ENCODE measurements at regions not wholly inside any gene's neighbourhood (a gene's known extent, or its start where the extent isn't known, plus 50 kb on each side); places are given as distances from the start of the nearest gene placed in this dataset.

GRCh38 chr9:30579810-30580209 lies 1804.6 kb upstream of the ACO1 start:
- TF ChIP-seq, protein P1, sequence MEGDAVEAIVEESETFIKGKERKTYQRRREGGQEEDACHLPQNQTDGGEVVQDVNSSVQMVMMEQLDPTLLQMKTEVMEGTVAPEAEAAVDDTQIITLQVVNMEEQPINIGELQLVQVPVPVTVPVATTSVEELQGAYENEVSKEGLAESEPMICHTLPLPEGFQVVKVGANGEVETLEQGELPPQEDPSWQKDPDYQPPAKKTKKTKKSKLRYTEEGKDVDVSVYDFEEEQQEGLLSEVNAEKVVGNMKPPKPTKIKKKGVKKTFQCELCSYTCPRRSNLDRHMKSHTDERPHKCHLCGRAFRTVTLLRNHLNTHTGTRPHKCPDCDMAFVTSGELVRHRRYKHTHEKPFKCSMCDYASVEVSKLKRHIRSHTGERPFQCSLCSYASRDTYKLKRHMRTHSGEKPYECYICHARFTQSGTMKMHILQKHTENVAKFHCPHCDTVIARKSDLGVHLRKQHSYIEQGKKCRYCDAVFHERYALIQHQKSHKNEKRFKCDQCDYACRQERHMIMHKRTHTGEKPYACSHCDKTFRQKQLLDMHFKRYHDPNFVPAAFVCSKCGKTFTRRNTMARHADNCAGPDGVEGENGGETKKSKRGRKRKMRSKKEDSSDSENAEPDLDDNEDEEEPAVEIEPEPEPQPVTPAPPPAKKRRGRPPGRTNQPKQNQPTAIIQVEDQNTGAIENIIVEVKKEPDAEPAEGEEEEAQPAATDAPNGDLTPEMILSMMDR (IDR thresholded peaks at IDR 0.05), result no peak
- TF ChIP-seq EP300 (IDR thresholded peaks at IDR 0.05), result no peak
- TF ChIP-seq POLR2A (IDR thresholded peaks at IDR 0.05), result no peak
- DNase-seq, result no peak
- intact Hi-C loops (cut with DNase I), result no loop called here
- no peak overlapping the region for H3K4me3 ChIP-seq
- H3K27ac ChIP-seq, result no peak overlapping the region
- WGBS, 3 donors, result 72 to 88% (median 82%) methylated on average over 1 of the region's 1 CpG
- H3K9me3 ChIP-seq, result no peaks in the 10 kb centered on the region
- no peaks in the 10 kb centered on the region for H3K36me3 ChIP-seq
- H3K4me1 ChIP-seq (ENCODE audit: insufficient read depth), result no peaks in the 10 kb centered on the region
- H3K27me3 ChIP-seq, result no peaks in the 10 kb centered on the region

DNA sequence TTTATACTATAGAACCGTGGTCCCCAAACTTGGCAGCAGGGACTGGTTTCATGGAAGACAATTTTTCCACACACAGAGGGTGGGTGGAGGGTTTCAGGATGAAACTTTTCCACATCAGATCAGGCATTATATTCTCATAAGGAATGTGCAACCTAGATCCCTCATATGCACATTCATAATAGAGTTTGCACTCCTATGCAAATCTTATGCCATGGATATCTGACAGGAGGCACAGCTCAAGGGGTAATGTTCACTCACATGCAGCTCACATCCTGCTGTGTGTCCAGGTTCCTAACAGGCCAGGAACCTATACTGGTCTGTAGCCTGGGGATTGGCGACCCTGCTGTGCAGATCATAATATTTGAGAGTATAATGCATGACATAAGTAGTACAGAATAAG lies 1802.2 kb upstream of the ACO1 start:
- Histone ChIP-seq H3K36me3 (no peaks in the 10 kb centered on the region), H3K4me3 (no peak overlapping the region), H3K27me3 (no peaks in the 10 kb centered on the region), H3K4me1 (ENCODE audit: insufficient read depth) (no peaks in the 10 kb centered on the region), H3K9me3 (no peaks in the 10 kb centered on the region), H3K27ac (no peak overlapping the region)
- intact Hi-C loops (cut with DNase I), result no loop called here
- no peak for DNase-seq
- 79 to 82% (median 81%) methylated on average over 2 of the region's 2 CpGs for WGBS, 3 donors
- TF ChIP-seq EP300 (IDR thresholded peaks at IDR 0.05), result no peak
- TF ChIP-seq POLR2A (IDR thresholded peaks at IDR 0.05), result no peak
- TF ChIP-seq, protein P1 (IDR thresholded peaks at IDR 0.05), result no peak

DNA sequence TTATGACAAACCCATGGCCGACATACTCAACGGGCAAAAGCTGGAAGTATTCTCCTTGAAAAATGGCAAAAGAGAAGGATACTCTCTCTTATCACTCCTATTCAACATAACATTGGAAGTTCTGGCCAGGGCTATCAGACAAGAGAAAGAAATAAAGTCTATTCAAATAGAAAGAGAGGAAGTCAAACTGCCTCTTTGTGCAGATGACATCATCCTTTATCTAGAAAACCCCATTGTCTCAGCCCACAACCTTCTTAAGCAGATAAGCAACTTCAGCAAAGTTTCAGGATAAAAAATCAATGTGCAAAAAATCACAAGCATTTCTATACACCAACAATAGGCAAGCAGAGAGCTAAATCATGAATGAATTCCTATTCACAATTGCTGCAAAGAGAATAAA lies 1799.9 kb upstream of the ACO1 start:
- Histone ChIP-seq H3K36me3 (no peaks in the 10 kb centered on the region), H3K27ac (no peak overlapping the region), H3K4me3 (no peak overlapping the region), H3K27me3 (no peaks in the 10 kb centered on the region), H3K9me3 (no peaks in the 10 kb centered on the region), H3K4me1 (ENCODE audit: insufficient read depth) (no peaks in the 10 kb centered on the region)
- no peak for DNase-seq
- TF ChIP-seq, protein P1 (IDR thresholded peaks at IDR 0.05), result no peak
- TF ChIP-seq POLR2A (IDR thresholded peaks at IDR 0.05) (no peak), EP300 (IDR thresholded peaks at IDR 0.05) (no peak)
- intact Hi-C loops (cut with DNase I), result no loop called here
- 60 to 84% (median 77%) methylated on average over 2 of the region's 2 CpGs for WGBS, 3 donors

DNA sequence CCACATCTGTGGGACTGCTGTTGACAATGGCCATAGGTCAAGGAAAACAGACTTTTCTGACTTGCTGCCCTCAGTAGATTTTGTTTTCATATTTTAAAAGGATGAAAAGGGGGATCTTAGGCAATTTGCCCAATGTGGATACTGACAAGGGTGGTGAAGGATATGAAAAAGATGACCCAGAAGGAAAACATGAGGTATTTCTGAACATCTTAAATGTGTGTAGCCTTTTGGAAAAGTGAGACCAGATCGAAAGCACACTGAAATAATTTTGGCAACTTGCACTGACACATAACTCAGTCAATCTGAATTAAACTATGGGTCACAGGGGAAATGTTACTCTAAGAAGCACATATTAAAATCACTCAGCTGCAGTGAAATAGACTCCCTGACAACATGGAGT lies 1793.0 kb upstream of the ACO1 start:
- intact Hi-C loops (cut with DNase I), result no loop called here
- no peaks in the 10 kb centered on the region for H3K4me1 ChIP-seq (ENCODE audit: insufficient read depth)
- DNase-seq, result no peak
- no peaks in the 10 kb centered on the region for H3K27me3 ChIP-seq
- H3K4me3 ChIP-seq, result no peak overlapping the region
- WGBS, 3 donors, result 7 to 16% (median 10%) methylated on average over 1 of the region's 1 CpG
- H3K36me3 ChIP-seq, result no peaks in the 10 kb centered on the region
- H3K27ac ChIP-seq, result no peak overlapping the region
- TF ChIP-seq EP300 (IDR thresholded peaks at IDR 0.05) (no peak), POLR2A (IDR thresholded peaks at IDR 0.05) (no peak)
- TF ChIP-seq, protein P1 (IDR thresholded peaks at IDR 0.05), result no peak
- no peaks in the 10 kb centered on the region for H3K9me3 ChIP-seq

GRCh38 chr9:30597608-30598007 lies 1786.8 kb upstream of the ACO1 start:
- H3K9me3 ChIP-seq, result no peaks in the 10 kb centered on the region
- 82 to 94% (median 83%) methylated on average over 2 of the region's 2 CpGs for WGBS, 3 donors
- no peak overlapping the region for H3K4me3 ChIP-seq
- no peaks in the 10 kb centered on the region for H3K36me3 ChIP-seq
- no peaks in the 10 kb centered on the region for H3K4me1 ChIP-seq (ENCODE audit: insufficient read depth)
- no peak overlapping the region for H3K27ac ChIP-seq
- intact Hi-C loops (cut with DNase I), result no loop called here
- H3K27me3 ChIP-seq, result no peaks in the 10 kb centered on the region
- no peak for TF ChIP-seq POLR2A (IDR thresholded peaks at IDR 0.05)
- no peak for TF ChIP-seq EP300 (IDR thresholded peaks at IDR 0.05)
- DNase-seq, result no peak

All from ovary (tissue), 7 donors.